Activated T-cell treated with anti-CD3 and anti-CD28 coated beads, Interleukin-2, amount 50 U/mL, for 24 hours (primary cell): ENCODE measurements at regions not wholly inside any gene's neighbourhood (a gene's known extent, or its start where the extent isn't known, plus 50 kb on each side); places are given as distances from the start of the nearest gene placed in this dataset.

Experiments used
- DNase-seq: peaks from one replicate; pipeline ENCODE4 v3.0.0-alpha.2; 2020
- H3K27ac Mint-ChIP-seq: 2 replicates; pipeline ENCODE4 v1.8.0; 2020; ENCODE audit warnings: mild to moderate bottlenecking, mixed read lengths
- H3K27me3 Mint-ChIP-seq: 2 replicates; pipeline ENCODE4 v1.8.0; 2020; ENCODE audit warnings: mixed read lengths
- H3K36me3 Mint-ChIP-seq: 2 replicates; pipeline ENCODE4 v1.8.0; 2020; ENCODE audit warnings: low read depth, mixed read lengths
- H3K4me1 Mint-ChIP-seq: 2 replicates; pipeline ENCODE4 v1.8.0; 2020; ENCODE audit warnings: low read depth, mixed read lengths
- H3K4me3 Mint-ChIP-seq: 2 replicates; pipeline ENCODE4 v1.8.0; 2020; ENCODE audit warnings: mild to moderate bottlenecking, moderate library complexity, mixed read lengths
- H3K9me3 Mint-ChIP-seq: 2 replicates; pipeline ENCODE4 v1.8.0; 2020; ENCODE audit warnings: mixed read lengths

DNA sequence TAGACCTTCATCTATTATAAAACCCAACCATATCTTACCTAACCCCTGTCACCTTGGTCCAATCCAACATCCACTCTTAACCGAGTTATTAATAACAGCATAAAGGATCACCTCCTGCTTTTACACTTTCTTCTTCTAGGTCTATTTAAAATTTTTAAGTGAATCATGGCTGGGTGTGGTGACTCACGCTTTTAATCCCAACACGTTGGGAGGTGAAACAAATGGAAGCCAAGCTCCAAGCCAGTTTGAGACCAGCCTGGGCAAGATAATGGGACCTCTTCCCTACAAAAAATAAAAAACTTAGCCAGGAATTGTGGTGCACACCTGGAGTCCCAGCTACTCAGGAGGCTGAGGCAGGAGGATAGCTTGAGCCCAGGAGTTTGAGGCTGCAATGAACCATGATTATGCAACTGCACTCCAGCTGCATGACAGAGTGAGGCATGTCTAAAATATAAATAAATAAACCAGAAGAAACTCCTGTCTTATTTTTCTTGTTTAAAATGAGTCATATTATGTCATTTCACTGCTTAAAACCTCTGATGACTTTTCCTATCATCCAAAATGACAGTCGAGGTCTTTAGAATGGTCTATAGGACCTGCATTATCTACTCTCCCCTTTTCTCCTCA is 188.4 kb downstream of the GASK1B start:
- H3K9me3 Mint-ChIP-seq, result no peaks in the 10 kb centered on the region

GRCh38 chr4:157983300-157983699 is 189.5 kb downstream of the GASK1B start:
- no peak for DNase-seq
- Mint-ChIP-seq H3K27me3 (peaks cover 3% of the 10 kb centered on the region), H3K36me3 (no peaks in the 10 kb centered on the region), H3K4me3 (no peak overlapping the region), H3K9me3 (no peaks in the 10 kb centered on the region), H3K27ac (no peak overlapping the region), H3K4me1 (peaks cover 5% of the 10 kb centered on the region)

More for the DNA sequence above, 188.4 kb downstream of the GASK1B start:
- no peaks in the 10 kb centered on the region for H3K27me3 Mint-ChIP-seq
- no peak overlapping the region for H3K4me3 Mint-ChIP-seq
- no peaks in the 10 kb centered on the region for H3K4me1 Mint-ChIP-seq
- no peak for DNase-seq
- H3K27ac Mint-ChIP-seq, result no peak overlapping the region
- H3K36me3 Mint-ChIP-seq, result no peaks in the 10 kb centered on the region

- DNase-seq, result no peak
- Mint-ChIP-seq H3K36me3 (no peaks in the 10 kb centered on the region), H3K4me3 (no peak overlapping the region), H3K9me3 (no peaks in the 10 kb centered on the region), H3K4me1 (peaks cover 5% of the 10 kb centered on the region), H3K27me3 (peaks cover 3% of the 10 kb centered on the region), H3K27ac (no peak overlapping the region)
Observed at GRCh38 chr4:157980158-157980557, 192.7 kb downstream of the GASK1B start.

DNA sequence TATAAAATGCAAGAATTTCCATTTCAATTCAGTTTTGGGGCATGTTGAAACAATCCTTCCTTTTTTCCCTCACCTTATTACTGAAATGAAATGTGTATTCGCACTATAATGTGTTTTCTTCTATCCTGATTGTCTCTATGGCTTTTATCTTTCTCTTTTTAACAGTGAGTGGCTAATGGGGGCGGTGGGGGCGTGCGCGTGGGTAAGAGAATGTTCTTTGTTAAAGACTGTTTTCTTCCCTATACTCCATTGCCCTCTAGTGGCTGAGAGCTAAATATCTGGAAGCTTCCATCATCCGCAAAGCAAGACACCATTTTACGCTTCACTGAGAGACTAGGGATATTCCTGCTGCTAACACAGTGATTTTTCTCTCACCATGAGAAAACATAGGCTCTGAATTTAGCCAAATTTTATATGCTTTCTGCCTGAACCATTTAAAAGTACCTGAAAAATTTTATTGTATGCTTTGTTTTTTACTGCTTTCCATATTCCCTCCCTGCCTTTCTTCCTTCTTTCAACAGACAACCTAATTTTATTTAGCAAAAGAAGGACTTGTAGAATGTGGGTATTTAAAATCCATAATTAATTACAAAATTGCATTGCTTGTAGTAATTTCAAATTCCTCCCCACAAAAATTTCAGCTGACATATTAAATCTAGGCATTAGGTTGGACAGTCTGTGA is 194.0 kb downstream of the GASK1B start:
- no peak overlapping the region for H3K27ac Mint-ChIP-seq
- H3K36me3 Mint-ChIP-seq, result no peaks in the 10 kb centered on the region
- DNase-seq, result peak; percentile 30
- H3K9me3 Mint-ChIP-seq, result no peaks in the 10 kb centered on the region
- H3K4me1 Mint-ChIP-seq, result peaks cover 5% of the 10 kb centered on the region
- H3K27me3 Mint-ChIP-seq, result peaks cover 3% of the 10 kb centered on the region
- no peak overlapping the region for H3K4me3 Mint-ChIP-seq

- Mint-ChIP-seq H3K36me3 (no peaks in the 10 kb centered on the region), H3K4me1 (peaks cover 5% of the 10 kb centered on the region), H3K9me3 (no peaks in the 10 kb centered on the region), H3K27ac (no peak overlapping the region), H3K27me3 (peaks cover 3% of the 10 kb centered on the region), H3K4me3 (no peak overlapping the region)
- DNase-seq, result no peak
Observed at GRCh38 chr4:157977086-157977485, 195.7 kb downstream of the GASK1B start.

DNA sequence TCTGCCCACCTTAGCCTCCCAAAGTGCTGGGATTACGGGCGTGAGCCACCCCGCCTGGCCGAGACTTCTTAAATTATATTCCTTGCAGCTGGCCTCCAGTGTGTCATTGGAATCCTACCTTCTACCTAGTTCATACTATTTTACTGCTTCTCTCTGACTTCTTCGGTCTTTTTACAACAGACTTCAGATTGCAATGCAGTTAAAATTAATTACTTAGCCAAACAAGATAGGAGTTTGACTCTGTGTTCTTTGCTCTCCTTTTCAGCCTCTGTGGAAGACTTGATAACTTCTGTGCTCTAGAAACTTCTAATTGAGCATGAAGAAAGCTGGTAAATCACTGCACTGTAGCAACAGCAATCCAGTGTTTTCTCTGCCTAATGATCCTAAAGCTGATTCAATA is 199.5 kb downstream of the GASK1B start:
- Mint-ChIP-seq H3K36me3 (no peaks in the 10 kb centered on the region), H3K27me3 (no peaks in the 10 kb centered on the region), H3K9me3 (no peaks in the 10 kb centered on the region), H3K4me3 (no peak overlapping the region), H3K4me1 (no peaks in the 10 kb centered on the region), H3K27ac (no peak overlapping the region)
- DNase-seq, result no peak

DNA sequence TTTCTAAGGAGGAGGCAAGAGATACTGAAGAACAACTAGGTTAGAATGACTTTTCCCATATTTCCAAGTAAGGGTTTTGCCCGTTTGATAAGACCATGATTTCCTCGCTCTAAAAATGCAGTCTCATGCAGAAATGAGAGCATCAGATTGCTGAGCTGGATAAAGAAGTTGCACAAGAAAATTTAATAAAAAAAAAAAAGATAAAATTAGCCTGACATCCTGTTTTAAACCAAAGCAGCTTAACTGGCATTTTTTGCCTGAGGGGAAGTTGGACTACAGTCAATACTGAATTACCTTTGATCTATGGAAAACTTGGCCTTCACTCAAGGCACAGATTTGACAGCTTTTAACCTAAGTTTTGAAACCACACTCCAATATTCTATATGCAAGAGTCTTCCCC is 208.4 kb downstream of the GASK1B start:
- Mint-ChIP-seq H3K27me3 (no peaks in the 10 kb centered on the region), H3K4me3 (no peak overlapping the region), H3K9me3 (no peaks in the 10 kb centered on the region), H3K27ac (no peak overlapping the region), H3K36me3 (no peaks in the 10 kb centered on the region), H3K4me1 (no peaks in the 10 kb centered on the region)
- no peak for DNase-seq

GRCh38 chr4:157961229-157961990 is 211.4 kb downstream of the GASK1B start:
- H3K27ac Mint-ChIP-seq, result no peak overlapping the region
- H3K4me3 Mint-ChIP-seq, result no peak overlapping the region
- no peaks in the 10 kb centered on the region for H3K4me1 Mint-ChIP-seq
- no peak for DNase-seq
- H3K9me3 Mint-ChIP-seq, result no peaks in the 10 kb centered on the region
- H3K27me3 Mint-ChIP-seq, result no peaks in the 10 kb centered on the region
- H3K36me3 Mint-ChIP-seq, result no peaks in the 10 kb centered on the region

DNA sequence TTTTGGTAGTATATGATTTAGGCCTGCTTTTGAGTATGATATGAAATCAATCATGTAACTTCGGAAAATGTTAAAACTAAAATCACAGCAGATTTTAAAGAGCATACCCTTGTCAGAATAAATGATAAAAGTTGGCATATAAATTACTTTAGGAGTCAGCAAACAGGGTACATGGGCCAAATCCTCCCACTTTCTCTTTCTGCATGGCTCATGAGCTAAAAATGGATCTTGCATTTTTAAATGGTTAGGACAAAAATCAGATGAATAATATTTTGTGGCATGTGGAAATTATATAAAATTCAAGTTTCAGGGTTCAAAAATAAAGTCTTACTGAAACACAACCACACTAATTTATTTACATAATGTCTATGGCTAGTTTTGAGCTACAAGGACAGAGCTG is 214.9 kb downstream of the GASK1B start:
- Mint-ChIP-seq H3K4me1 (no peaks in the 10 kb centered on the region), H3K27ac (no peak overlapping the region), H3K27me3 (no peaks in the 10 kb centered on the region)

GRCh38 chr4:157942017-157942416 is 230.8 kb downstream of the GASK1B start:
- Mint-ChIP-seq H3K27ac (no peak overlapping the region), H3K36me3 (no peaks in the 10 kb centered on the region), H3K4me3 (no peak overlapping the region), H3K4me1 (no peaks in the 10 kb centered on the region), H3K27me3 (no peaks in the 10 kb centered on the region), H3K9me3 (no peaks in the 10 kb centered on the region)
- no peak for DNase-seq

More for the DNA sequence above, 214.9 kb downstream of the GASK1B start:
- H3K36me3 Mint-ChIP-seq, result no peaks in the 10 kb centered on the region
- no peaks in the 10 kb centered on the region for H3K9me3 Mint-ChIP-seq
- no peak for DNase-seq
- no peak overlapping the region for H3K4me3 Mint-ChIP-seq

DNA sequence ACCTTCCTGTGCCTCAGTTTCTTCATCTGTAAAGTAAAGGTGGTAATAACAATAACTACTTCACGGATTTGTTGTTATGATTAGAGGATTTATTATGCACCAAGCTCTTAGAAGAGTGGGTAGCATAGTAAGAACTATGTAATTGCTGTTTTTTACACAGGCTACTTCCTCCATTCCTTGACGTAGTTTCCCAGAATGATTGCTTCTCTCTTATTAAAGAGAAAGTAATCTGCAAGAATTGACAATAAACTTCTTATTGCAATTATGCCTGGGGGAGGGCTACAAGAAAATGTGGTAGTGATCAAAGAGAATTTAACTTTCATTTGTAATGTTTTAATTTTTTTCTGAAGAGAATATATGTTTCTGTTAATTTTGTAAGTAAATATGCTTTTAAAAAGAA is 238.7 kb downstream of the GASK1B start:
- Mint-ChIP-seq H3K4me3 (no peak overlapping the region), H3K9me3 (no peaks in the 10 kb centered on the region), H3K36me3 (no peaks in the 10 kb centered on the region), H3K4me1 (no peaks in the 10 kb centered on the region), H3K27me3 (no peaks in the 10 kb centered on the region), H3K27ac (no peak overlapping the region)
- DNase-seq, result no peak

- no peak overlapping the region for H3K27ac Mint-ChIP-seq
- H3K4me1 Mint-ChIP-seq, result no peaks in the 10 kb centered on the region
- no peaks in the 10 kb centered on the region for H3K27me3 Mint-ChIP-seq
- no peak for DNase-seq
- no peak overlapping the region for H3K4me3 Mint-ChIP-seq
- no peaks in the 10 kb centered on the region for H3K36me3 Mint-ChIP-seq
- no peaks in the 10 kb centered on the region for H3K9me3 Mint-ChIP-seq
Observed at GRCh38 chr4:157932936-157933335, 239.9 kb downstream of the GASK1B start.

DNA sequence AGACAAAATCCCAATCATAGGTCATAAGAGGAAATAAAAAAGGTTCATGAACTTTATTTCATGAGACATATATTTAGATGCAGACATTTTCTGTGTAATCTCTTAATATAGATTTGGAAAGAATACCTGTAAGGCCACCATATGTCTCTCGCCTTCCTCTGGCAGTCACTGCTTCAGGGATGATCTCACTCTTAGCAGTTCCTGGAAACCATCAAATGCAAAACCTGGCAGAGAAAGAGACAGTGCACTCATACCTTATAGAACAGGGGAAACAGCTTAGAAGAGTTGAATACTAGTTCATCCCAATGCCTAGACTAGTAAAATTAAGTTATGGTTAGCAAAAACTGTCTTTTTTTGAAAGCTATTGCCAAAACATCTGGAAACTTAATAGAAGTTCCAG is 243.3 kb downstream of the GASK1B start:
- no peaks in the 10 kb centered on the region for H3K27me3 Mint-ChIP-seq
- peaks cover 3% of the 10 kb centered on the region for H3K9me3 Mint-ChIP-seq
- H3K4me3 Mint-ChIP-seq, result no peak overlapping the region
- H3K27ac Mint-ChIP-seq, result no peak overlapping the region
- no peaks in the 10 kb centered on the region for H3K4me1 Mint-ChIP-seq
- DNase-seq, result no peak
- H3K36me3 Mint-ChIP-seq, result no peaks in the 10 kb centered on the region

DNA sequence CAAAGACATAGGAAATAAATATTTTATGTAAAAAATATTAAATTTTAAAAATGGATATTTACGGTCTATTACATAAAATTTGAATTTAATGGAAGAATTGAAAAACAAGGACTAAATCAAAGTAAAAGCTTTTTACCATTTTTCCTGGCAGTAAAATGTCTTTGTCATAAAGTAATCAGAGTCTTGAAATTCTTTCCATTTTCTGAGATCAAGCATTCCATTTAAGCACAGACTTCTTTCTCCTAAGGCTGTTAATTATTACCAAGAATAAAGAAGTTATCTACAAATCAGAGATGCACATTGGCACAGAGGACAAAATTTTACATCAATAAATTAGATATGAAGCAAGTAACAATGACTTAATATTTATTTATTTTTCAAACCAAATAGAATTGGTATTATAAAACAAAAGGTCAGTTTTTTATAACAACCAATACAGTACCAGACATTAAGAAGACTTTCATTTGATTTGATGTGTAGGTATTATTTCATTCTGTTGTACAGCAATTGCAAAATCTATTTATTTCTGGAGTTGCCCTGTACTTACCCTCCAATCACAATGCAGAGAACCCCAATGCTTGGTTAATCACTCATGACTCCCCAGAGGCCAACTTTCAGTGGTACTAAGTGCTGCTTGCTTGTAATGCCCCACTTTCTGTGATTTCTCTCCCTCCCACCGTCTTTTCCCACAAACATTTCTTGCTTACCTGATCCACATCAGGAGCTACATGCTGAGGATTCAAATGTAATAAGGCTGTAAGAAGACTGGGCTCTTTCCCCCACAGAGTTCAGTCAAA is 254.6 kb downstream of the GASK1B start:
- peaks cover 2% of the 10 kb centered on the region for H3K9me3 Mint-ChIP-seq
- no peak overlapping the region for H3K27ac Mint-ChIP-seq
- no peak for DNase-seq

More for the DNA sequence above, 254.6 kb downstream of the GASK1B start:
- H3K36me3 Mint-ChIP-seq, result no peaks in the 10 kb centered on the region
- H3K4me3 Mint-ChIP-seq, result no peak overlapping the region
- H3K27me3 Mint-ChIP-seq, result no peaks in the 10 kb centered on the region
- H3K4me1 Mint-ChIP-seq, result no peaks in the 10 kb centered on the region
